HL-60 (cell line): ENCODE measurements at regions not wholly inside any gene's neighbourhood (a gene's known extent, or its start where the extent isn't known, plus 50 kb on each side); places are given as distances from the start of the nearest gene placed in this dataset.

Source experiments
- DNase-seq, 2 experiments: peaks; one replicate each; pipeline ENCODE4 v3.0.0-alpha.2; 2010 to 2020; ENCODE audit warnings: low read depth in 1 of 2, low spot score in 1 of 2
- H3K27ac ChIP-seq: fragments of 250-450 bp; sonication (Bioruptor Pico); replicated peaks from 2 replicates; pipeline ENCODE4 v1.5.1; 2020; ENCODE audit warnings: mild to moderate bottlenecking, moderate library complexity
- H3K27me3 ChIP-seq: fragments of 250-450 bp; sonication (Bioruptor Pico); 2 replicates; pipeline ENCODE4 v1.5.1; 2021; ENCODE audit warnings: mild to moderate bottlenecking, moderate library complexity; ENCODE audit not compliant: insufficient read depth, poor library complexity, severe bottlenecking
- H3K4me3 ChIP-seq: replicated peaks from 2 replicates; pipeline ENCODE4 v1.5.1; 2011; ENCODE audit warnings: mild to moderate bottlenecking, control low read depth, low read length; ENCODE audit not compliant: insufficient read depth
- CTCF ChIP-seq: IDR thresholded peaks from one replicate; pipeline ENCODE4 v1.5.1; 2011; ENCODE audit warnings: low read length, control low read depth, inconsistent platforms; ENCODE audit not compliant: insufficient read depth
- GABPA ChIP-seq: IDR thresholded peaks from 2 replicates; pipeline ENCODE4 v1.6.1; 2012; ENCODE audit warnings: low read depth
- POLR2AphosphoS5 ChIP-seq: IDR thresholded peaks from 2 replicates; pipeline ENCODE4 v1.6.1; 2012; ENCODE audit warnings: low read depth
- SPI1 ChIP-seq: IDR thresholded peaks from 2 replicates; pipeline ENCODE4 v1.6.1; 2012; ENCODE audit warnings: low read depth, mild to moderate bottlenecking, borderline replicate concordance
- TF ChIP-seq, protein P1 (sequence below): IDR thresholded peaks from 2 replicates; pipeline ENCODE4 v1.6.1; 2012; ENCODE audit warnings: low read depth; ENCODE audit not compliant: insufficient replicate concordance

DNA sequence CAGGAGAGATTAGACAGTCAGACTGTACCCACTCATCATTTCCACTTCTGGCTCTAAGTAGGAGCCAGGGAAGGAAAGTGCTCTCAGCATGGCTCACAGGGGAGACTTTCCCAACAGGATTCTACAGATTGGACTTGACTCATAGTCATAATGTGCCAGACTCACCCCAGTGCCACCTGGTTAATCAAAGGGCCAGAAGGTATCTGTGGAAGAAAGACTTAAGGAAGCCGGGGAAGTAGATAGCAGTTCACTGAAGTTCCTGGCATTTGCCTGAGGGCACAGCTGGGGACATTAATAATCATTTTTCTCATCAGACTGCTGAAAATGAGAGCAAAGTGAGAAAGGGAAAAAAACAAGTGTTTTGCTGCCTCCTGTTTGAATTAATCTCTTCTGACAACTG is 717.5 kb downstream of the TUSC7 start:
- TF ChIP-seq, protein P1, sequence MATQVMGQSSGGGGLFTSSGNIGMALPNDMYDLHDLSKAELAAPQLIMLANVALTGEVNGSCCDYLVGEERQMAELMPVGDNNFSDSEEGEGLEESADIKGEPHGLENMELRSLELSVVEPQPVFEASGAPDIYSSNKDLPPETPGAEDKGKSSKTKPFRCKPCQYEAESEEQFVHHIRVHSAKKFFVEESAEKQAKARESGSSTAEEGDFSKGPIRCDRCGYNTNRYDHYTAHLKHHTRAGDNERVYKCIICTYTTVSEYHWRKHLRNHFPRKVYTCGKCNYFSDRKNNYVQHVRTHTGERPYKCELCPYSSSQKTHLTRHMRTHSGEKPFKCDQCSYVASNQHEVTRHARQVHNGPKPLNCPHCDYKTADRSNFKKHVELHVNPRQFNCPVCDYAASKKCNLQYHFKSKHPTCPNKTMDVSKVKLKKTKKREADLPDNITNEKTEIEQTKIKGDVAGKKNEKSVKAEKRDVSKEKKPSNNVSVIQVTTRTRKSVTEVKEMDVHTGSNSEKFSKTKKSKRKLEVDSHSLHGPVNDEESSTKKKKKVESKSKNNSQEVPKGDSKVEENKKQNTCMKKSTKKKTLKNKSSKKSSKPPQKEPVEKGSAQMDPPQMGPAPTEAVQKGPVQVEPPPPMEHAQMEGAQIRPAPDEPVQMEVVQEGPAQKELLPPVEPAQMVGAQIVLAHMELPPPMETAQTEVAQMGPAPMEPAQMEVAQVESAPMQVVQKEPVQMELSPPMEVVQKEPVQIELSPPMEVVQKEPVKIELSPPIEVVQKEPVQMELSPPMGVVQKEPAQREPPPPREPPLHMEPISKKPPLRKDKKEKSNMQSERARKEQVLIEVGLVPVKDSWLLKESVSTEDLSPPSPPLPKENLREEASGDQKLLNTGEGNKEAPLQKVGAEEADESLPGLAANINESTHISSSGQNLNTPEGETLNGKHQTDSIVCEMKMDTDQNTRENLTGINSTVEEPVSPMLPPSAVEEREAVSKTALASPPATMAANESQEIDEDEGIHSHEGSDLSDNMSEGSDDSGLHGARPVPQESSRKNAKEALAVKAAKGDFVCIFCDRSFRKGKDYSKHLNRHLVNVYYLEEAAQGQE, result no peak
- TF ChIP-seq POLR2AphosphoS5 (no peak), CTCF (no peak), GABPA (no peak)
- Histone ChIP-seq H3K4me3 (no peak overlapping the region), H3K27me3 (no peaks in the 10 kb centered on the region), H3K27ac (no peak overlapping the region)
- no peak for DNase-seq

- no peak for TF ChIP-seq POLR2AphosphoS5
- TF ChIP-seq GABPA, result no peak
- no peak for TF ChIP-seq CTCF
- TF ChIP-seq, protein P1, result no peak
- no peak for TF ChIP-seq SPI1
- Histone ChIP-seq H3K27me3 (no peaks in the 10 kb centered on the region), H3K27ac (no peak overlapping the region), H3K4me3 (no peak overlapping the region)
- DNase-seq, result no peak
Measured at GRCh38 chr3:117433427-117433826, 723.8 kb downstream of the TUSC7 start.

DNA sequence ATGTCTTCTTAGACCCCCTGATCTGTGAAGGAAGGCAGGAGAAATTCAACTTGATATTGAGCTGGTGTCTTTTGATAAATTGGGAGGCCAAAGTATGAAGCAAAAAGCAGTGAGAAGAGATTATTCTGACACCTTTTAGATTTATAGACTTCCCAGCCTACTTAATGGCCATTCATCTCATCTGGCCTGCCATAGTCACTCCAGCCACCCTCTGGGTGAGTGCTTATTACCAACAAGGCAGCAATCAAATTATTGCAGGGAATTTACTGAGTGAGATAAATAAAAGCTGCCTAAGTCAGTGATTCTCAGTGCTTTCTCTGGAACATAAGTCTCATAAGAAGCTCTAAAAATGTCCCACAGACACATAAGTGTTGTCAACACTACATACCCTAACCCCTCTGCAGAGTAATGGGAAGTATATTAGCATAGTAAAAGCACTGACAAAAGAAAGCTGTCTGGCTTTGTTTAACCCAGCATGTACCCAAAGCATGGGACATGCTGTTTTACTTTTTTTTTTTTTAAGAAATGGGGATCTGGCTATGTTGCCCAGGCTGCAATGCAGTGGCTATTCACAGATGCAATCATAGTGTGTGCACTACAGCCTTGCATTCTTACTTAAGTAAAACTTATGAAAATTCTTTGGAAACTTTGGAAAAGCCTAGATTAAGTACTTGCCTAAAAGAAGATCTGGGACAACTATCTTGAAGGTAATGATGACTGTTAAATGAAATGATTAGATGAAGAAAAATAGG is 725.3 kb downstream of the TUSC7 start:
- TF ChIP-seq SPI1, result no peak
- no peak for TF ChIP-seq POLR2AphosphoS5
- TF ChIP-seq, protein P1, result no peak
- no peak for TF ChIP-seq GABPA
- no peak for TF ChIP-seq CTCF
- DNase-seq, result no peak
- Histone ChIP-seq H3K4me3 (no peak overlapping the region), H3K27me3 (no peaks in the 10 kb centered on the region), H3K27ac (no peak overlapping the region)
